Large intestine (tissue), 3 donors: ENCODE measurements at regions not wholly inside any gene's neighbourhood (a gene's known extent, or its start where the extent isn't known, plus 50 kb on each side); places are given as distances from the start of the nearest gene placed in this dataset.

Experiments
- DNase-seq, 2 donors: peaks; one replicate each; pipeline versions ENCODE4 v3.0.0 to v3.0.0-alpha.2; 2013
- H3K27ac ChIP-seq: one replicate; pipeline ENCODE4 v1.5.1; 2013; ENCODE audit warnings: low read length
- H3K27me3 ChIP-seq: 2 replicates; pipeline ENCODE4 v1.6.1; 2013; ENCODE audit warnings: low read length; ENCODE audit not compliant: control insufficient read depth, insufficient read depth
- H3K36me3 ChIP-seq: 2 replicates; pipeline ENCODE4 v1.6.1; 2013; ENCODE audit warnings: low read length; ENCODE audit not compliant: control insufficient read depth, insufficient read depth
- H3K4me1 ChIP-seq: one replicate; pipeline ENCODE4 v1.6.1; 2013; ENCODE audit warnings: low read length; ENCODE audit not compliant: control insufficient read depth, insufficient read depth
- H3K4me3 ChIP-seq: one replicate; pipeline ENCODE4 v1.5.1; 2013; ENCODE audit warnings: low read length
- H3K9me3 ChIP-seq: one replicate; pipeline ENCODE4 v1.6.1; 2013; ENCODE audit warnings: mild to moderate bottlenecking, low read depth, low read length, moderate library complexity; ENCODE audit not compliant: control insufficient read depth
- WGBS: methylation state at CpG from one replicate; pipeline ENCODE4 v1.1.5; 2013; ENCODE audit warnings: low lambda C conversion rate; ENCODE audit not compliant: insufficient coverage; 5-methylcytosine and 5-hydroxymethylcytosine counted together

DNA sequence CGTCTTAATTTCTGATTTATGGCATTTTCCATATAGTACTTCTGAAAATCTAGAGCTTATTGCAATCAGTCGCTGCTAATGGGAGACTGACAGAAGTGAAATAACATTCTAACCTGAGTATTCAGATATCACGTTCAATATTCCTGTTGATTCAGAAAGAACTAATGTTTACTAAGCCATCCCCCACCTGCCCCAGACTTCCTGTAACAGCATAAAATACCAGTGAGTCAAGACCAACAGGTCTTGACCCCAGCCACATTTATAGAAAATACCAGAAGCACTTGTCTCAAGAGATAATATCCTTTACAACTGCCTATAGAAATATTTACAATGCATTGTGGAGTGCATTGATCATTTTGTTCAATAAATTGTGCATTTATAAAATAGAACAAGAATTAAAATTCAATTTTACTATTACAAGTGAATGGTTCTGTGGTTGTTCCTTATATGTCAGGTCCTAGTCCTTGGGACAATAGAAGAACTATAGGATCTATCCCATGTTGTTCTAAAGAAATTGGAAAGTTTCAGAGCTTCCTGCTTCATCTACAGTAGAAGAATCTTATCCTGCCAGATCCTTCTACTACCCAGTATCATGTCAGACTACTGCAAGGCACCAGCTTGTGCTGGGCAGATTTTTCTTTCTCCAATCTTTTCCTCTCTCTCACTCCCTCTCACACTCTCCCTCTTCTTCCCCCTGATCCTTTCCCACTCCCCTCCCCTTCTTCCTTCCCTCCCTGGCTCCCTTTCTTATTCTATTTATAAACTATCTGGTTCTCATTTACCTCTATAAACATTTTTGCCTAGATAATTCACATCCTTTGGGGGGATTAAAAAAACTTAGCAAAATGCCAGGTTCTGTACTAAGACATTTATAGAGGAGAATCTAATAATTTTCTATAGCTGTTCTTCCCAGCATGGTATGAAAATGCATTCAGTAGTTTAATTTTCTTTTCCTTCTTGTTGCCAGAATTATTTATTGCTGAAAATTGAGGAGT lies 629.9 kb downstream of the DIAPH3 start:
- no peak for DNase-seq
- H3K36me3 ChIP-seq, result no peaks in the 10 kb centered on the region
- no peaks in the 10 kb centered on the region for H3K27me3 ChIP-seq
- H3K27ac ChIP-seq, result no peak overlapping the region
- no peaks in the 10 kb centered on the region for H3K9me3 ChIP-seq
- H3K4me3 ChIP-seq, result no peak overlapping the region
- WGBS, result no CpG with 5 or more reads among the region's 3 CpGs
- peaks cover 4% of the 10 kb centered on the region for H3K4me1 ChIP-seq

DNA sequence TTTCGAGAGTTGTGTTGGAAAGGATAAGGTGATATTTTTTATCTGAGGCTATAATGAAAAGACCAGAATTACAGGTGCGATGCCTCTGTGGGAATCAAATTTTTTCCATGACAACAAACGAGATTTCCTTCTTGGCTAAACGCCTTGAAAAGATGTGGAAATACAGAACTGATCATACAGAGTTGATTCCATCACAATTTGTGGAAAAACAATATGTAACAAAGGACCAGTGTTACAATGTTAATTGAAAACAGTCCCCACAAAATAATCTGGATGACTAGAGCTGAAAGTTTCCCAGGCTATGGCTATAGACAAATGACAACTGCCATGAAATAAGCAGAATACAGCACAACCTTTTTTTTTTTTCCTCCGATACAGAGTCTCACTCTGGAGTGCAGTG lies 628.9 kb downstream of the DIAPH3 start:
- no peak overlapping the region for H3K27ac ChIP-seq
- DNase-seq, result no peak
- peaks cover 4% of the 10 kb centered on the region for H3K4me1 ChIP-seq
- no peaks in the 10 kb centered on the region for H3K9me3 ChIP-seq
- H3K27me3 ChIP-seq, result no peaks in the 10 kb centered on the region
- no peaks in the 10 kb centered on the region for H3K36me3 ChIP-seq
- H3K4me3 ChIP-seq, result no peak overlapping the region
- 89% methylated on average over 3 of the region's 5 CpGs for WGBS

DNA sequence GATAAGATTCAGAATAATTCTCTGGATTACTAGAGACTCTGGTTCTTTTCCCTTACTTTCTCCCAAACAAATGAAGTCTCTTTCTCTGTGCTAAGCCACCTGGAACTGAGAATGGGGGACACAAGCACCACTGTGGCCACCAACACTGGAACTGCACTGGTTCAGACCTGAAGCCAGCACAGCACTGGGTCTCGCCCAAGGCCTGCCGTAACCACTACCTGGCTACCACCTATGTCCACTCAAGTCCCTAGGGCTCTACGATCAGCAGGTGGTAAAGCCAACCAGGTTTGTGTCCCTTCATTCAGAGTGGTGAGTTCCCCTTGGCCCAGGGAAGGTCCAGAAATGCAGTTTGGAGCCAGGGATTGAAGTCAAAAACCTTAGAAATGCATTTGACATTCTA lies 626.2 kb downstream of the DIAPH3 start:
- WGBS, result no CpG with 5 or more reads among the region's 3 CpGs
- no peaks in the 10 kb centered on the region for H3K9me3 ChIP-seq
- H3K4me1 ChIP-seq, result no peaks in the 10 kb centered on the region
- H3K36me3 ChIP-seq, result no peaks in the 10 kb centered on the region
- H3K27me3 ChIP-seq, result no peaks in the 10 kb centered on the region
- no peak overlapping the region for H3K4me3 ChIP-seq
- no peak overlapping the region for H3K27ac ChIP-seq
- no peak for DNase-seq

DNA sequence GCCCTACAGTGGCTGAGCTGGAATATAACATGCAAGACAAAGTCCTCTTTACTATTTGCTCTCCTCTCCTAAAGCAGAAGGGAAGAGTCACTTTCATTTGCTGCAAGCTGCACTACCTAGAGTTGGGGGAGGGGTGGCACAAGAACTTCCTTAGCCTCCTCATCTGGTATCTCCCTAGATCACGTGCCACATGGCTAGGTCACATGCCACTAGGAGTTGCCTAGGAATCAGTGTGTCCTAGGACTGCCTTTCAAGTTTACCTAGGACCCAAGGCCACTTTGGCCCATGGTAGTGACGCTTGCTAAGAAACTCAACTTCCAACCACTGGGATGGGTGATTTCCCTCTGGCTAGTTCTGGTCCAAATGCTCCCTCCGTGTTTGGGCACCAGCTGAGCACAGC lies 625.2 kb downstream of the DIAPH3 start:
- Histone ChIP-seq H3K4me1 (no peaks in the 10 kb centered on the region), H3K27me3 (no peaks in the 10 kb centered on the region), H3K27ac (no peak overlapping the region), H3K9me3 (no peaks in the 10 kb centered on the region), H3K4me3 (no peak overlapping the region), H3K36me3 (no peaks in the 10 kb centered on the region)
- DNase-seq, result peak; percentile 10 to 29
- WGBS, result no CpG with 5 or more reads among the region's 3 CpGs

DNA sequence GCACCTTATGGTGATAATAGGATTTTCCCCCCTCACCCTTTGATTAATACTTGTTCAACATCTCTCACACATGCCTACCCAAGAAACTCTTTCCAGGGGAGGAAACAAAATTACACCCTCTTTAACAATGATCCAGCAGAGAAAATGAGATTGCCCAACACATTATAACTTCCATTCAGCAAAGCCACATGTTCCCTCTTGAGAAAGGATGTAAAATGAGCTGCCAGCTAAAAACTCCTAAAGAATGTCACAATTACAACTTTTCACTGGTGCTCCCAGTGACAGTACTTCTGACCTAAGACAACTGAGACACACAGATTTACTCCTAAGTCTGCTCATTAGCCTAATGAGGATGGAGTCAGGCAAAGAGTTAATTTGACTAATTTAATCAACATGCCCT lies 621.4 kb downstream of the DIAPH3 start:
- Histone ChIP-seq H3K9me3 (no peaks in the 10 kb centered on the region), H3K36me3 (no peaks in the 10 kb centered on the region), H3K4me1 (no peaks in the 10 kb centered on the region), H3K27ac (no peak overlapping the region), H3K27me3 (no peaks in the 10 kb centered on the region), H3K4me3 (no peak overlapping the region)
- DNase-seq, result no peak

DNA sequence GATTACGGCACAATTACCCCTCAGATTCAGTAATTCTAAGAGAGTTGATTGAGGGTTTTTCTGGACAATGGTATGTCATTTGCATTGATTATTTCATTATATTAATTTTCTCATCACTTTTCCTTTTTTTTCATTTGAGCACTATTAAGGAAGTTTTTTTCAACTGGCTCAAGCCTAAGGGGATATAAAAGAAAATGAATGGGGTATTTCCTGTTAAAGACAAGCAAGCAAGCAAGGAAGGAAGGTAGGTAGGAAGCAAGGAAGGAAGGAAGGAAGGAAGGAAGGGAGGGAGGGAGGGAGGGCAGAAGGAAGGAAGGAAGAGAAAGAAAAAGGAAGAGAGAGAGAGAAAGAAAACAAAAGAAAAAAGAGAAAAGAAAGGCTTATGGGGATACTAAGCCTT lies 620.3 kb downstream of the DIAPH3 start:
- 100% methylated on average over 1 of the region's 1 CpG for WGBS
- no peak for DNase-seq
- Histone ChIP-seq H3K4me1 (no peaks in the 10 kb centered on the region), H3K36me3 (no peaks in the 10 kb centered on the region), H3K27ac (no peak overlapping the region), H3K9me3 (no peaks in the 10 kb centered on the region), H3K27me3 (no peaks in the 10 kb centered on the region), H3K4me3 (no peak overlapping the region)

DNA sequence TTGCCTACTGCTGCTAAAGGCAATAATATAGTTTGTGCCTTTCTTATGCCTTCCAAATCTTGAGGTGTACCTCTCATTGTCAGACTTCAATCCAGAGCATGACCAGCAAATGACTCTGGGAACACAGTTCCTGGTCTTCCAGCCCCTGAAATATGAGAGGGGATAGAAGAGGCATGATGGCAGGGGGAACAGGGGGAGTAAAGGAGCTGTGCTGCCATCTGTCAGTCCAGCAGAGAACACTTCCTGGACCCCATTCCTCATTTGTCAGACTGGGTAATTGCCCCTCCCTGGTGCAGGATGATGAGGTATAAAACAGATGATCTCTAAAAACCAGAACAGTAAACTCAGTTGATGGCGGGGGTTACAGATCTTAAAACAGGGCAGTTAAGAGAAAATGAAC lies 618.7 kb downstream of the DIAPH3 start:
- DNase-seq, result no peak
- no peaks in the 10 kb centered on the region for H3K27me3 ChIP-seq
- H3K27ac ChIP-seq, result no peak overlapping the region
- WGBS, result no CpG with 5 or more reads among the region's 1 CpG
- no peak overlapping the region for H3K4me3 ChIP-seq
- H3K36me3 ChIP-seq, result no peaks in the 10 kb centered on the region
- peaks cover 2% of the 10 kb centered on the region for H3K9me3 ChIP-seq
- no peaks in the 10 kb centered on the region for H3K4me1 ChIP-seq

DNA sequence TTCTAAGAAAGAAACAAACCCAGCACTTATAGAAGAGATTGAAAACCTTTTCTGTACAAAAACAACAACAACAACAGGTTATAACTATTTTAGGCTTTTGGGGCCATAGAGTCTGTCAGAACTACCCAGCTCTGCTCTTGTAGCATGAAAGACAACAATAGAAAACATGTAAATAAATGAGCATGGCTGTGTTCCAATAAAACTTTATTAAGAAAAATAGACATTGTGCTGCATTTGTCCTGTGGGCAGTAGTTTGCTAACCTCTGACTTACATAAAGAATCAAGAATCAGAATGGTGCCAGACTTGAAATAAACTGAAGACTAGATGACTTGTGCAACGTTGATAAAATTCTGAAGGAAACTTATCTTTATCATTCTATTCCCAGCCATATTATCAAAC lies 617.5 kb downstream of the DIAPH3 start:
- peaks cover 9% of the 10 kb centered on the region for H3K9me3 ChIP-seq
- 71% methylated on average over 1 of the region's 1 CpG for WGBS

DNA sequence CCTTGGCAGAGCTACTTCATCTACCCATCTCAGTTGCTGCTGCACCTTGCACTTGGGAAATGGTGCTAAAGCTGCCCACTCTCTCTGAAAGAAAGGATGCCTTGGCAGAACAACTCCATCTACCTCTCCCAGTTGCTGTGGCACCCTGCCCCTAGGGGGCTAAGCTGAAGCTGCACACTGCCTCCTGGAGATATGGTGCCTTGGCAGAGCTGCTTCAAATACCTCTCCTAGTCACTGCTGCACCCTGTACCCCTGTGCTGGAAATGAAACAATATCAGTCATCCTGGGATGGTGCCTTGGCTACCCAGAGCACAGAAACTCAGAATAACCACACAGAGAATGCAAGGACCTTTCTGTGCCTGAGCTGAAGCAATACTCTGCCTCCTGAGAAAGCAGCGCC lies 615.8 kb downstream of the DIAPH3 start:
- Histone ChIP-seq H3K9me3 (peaks cover 10% of the 10 kb centered on the region), H3K27me3 (no peaks in the 10 kb centered on the region), H3K4me3 (no peak overlapping the region), H3K36me3 (no peaks in the 10 kb centered on the region), H3K27ac (no peak overlapping the region), H3K4me1 (no peaks in the 10 kb centered on the region)
- DNase-seq, result no peak
- WGBS, result no CpG with 5 or more reads among the region's 1 CpG

More for the DNA sequence above, 617.5 kb downstream of the DIAPH3 start:
- H3K4me3 ChIP-seq, result no peak overlapping the region
- H3K27ac ChIP-seq, result no peak overlapping the region
- no peaks in the 10 kb centered on the region for H3K27me3 ChIP-seq
- no peaks in the 10 kb centered on the region for H3K4me1 ChIP-seq
- no peaks in the 10 kb centered on the region for H3K36me3 ChIP-seq
- DNase-seq, result no peak

DNA sequence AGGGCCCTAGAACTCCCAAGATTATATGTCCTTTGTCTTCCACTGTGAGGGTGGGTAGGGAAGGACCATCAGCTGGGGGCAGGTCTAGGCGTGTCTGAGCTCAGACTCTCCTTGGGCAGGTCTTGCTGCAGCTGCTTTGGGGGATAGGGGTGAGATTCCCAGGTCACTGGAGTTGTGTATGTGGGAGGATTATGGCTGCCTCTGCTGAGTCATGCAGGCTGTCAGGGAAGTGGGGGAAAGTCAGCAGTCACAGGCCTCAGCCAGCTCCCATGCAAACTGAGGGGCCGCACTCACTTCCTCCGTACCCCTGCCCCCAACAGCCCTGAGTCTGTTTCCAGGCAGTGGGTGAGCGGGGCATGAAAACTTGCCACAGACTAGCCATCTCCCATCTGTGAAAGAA lies 600.8 kb downstream of the DIAPH3 start:
- DNase-seq, result no peak
- Histone ChIP-seq H3K36me3 (no peaks in the 10 kb centered on the region), H3K4me1 (no peaks in the 10 kb centered on the region), H3K27ac (no peak overlapping the region), H3K4me3 (no peak overlapping the region), H3K9me3 (peaks cover 3% of the 10 kb centered on the region), H3K27me3 (no peaks in the 10 kb centered on the region)
- WGBS, result no CpG with 5 or more reads among the region's 4 CpGs

DNA sequence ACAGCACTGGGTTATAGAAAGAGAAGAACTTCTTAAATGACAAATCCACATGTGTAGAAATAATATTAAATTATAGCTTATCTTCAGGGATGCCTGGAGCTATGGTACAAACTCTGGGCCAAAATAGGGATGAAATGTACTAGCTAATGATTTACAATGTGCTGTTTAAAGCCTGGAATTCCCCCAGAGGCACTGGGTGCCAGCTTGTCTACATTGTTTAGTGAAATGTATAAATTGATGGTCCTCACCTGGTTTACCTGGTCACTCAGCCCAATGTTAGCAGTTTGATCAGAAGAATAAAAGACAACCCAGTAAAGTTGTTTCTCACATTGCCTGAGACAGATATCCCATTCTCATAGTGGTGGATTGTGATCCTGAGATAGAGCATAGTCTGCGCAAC lies 597.2 kb downstream of the DIAPH3 start:
- WGBS, result no CpG with 5 or more reads among the region's 1 CpG
- H3K9me3 ChIP-seq, result peaks cover 3% of the 10 kb centered on the region
- no peak overlapping the region for H3K4me3 ChIP-seq
- H3K36me3 ChIP-seq, result no peaks in the 10 kb centered on the region
- H3K27me3 ChIP-seq, result no peaks in the 10 kb centered on the region
- H3K4me1 ChIP-seq, result no peaks in the 10 kb centered on the region
- no peak for DNase-seq
- H3K27ac ChIP-seq, result no peak overlapping the region
